ENCODE measurements at regions not wholly inside any gene's neighbourhood (a gene's known extent, or its start where the extent isn't known, plus 50 kb on each side); places are given as distances from the start of the nearest gene placed in this dataset.

GRCh38 chr2:729376-729861 is 52.2 kb upstream of the TMEM18 start:
- H3K27ac ChIP-seq (ENCODE audit: low read depth, low read length) = no peak overlapping the region
- H3K4me1 Mint-ChIP-seq = no peaks in the 10 kb centered on the region
- WGBS, 2 experiments (ENCODE audit: insufficient coverage in 1 of 2, insufficient read length in 1 of 2) = 27 to 34% methylated on average over 9 to 10 of the region's 10 CpGs
- TF ChIP-seq CTCF (conservative IDR thresholded peaks at IDR 0.05) = no peak
- DNase-seq = no peak
- H3K9ac ChIP-seq (ENCODE audit: extremely low read depth, low read length, poor library complexity, severe bottlenecking) = no peak overlapping the region
- H3K4me1 ChIP-seq (ENCODE audit: control insufficient read depth, insufficient read depth, low read length) = no peaks in the 10 kb centered on the region
- H3K4me3 ChIP-seq (ENCODE audit: low read length) = no peak overlapping the region
- peaks cover 1% of the 10 kb centered on the region for H3K9me3 Mint-ChIP-seq
- H3K36me3 Mint-ChIP-seq (ENCODE audit: low read depth) = no peaks in the 10 kb centered on the region
- no peaks in the 10 kb centered on the region for H3K9me3 ChIP-seq (ENCODE audit: control insufficient read depth, low read length)
- no peaks in the 10 kb centered on the region for H3K36me3 ChIP-seq (ENCODE audit: control insufficient read depth, insufficient read depth, low read length)
- H3K27me3 ChIP-seq (ENCODE audit: control insufficient read depth, insufficient read depth, low read length, poor library complexity, severe bottlenecking) = no peaks in the 10 kb centered on the region
- no peak overlapping the region for H3K4me3 Mint-ChIP-seq
- peak overlapping the region; percentile 83 for H3K27ac Mint-ChIP-seq
- peaks cover 3% of the 10 kb centered on the region for H3K27me3 Mint-ChIP-seq (ENCODE audit: insufficient read depth)

DNA sequence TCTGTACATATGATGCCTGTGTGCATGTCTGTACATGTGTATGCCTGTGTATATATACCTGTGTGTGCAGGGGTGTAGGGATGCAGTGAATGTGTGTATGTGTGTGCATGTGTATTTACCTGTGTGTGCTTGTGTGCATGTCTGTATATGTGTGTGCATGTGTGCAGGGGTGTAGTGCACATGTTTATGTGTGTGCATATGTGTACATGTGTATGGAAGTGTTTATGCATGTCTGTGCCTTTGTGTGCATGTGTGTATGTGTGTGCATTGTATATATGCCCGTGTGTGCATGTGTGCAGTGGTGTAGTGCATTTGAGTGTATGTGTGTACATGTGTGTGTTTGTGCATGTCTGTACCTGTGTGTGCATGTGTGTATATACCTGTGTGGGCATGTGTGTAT is 51.0 kb upstream of the TMEM18 start:
- H3K9me3 Mint-ChIP-seq = peaks cover 1% of the 10 kb centered on the region
- Histone ChIP-seq H3K4me1 (ENCODE audit: control insufficient read depth, insufficient read depth, low read length) (no peaks in the 10 kb centered on the region), H3K4me3 (ENCODE audit: low read length) (no peak overlapping the region), H3K36me3 (ENCODE audit: control insufficient read depth, insufficient read depth, low read length) (no peaks in the 10 kb centered on the region), H3K9ac (ENCODE audit: extremely low read depth, low read length, poor library complexity, severe bottlenecking) (no peak overlapping the region), H3K27me3 (ENCODE audit: control insufficient read depth, insufficient read depth, low read length, poor library complexity, severe bottlenecking) (no peaks in the 10 kb centered on the region), H3K27ac (ENCODE audit: low read depth, low read length) (no peak overlapping the region), H3K9me3 (ENCODE audit: control insufficient read depth, low read length) (no peaks in the 10 kb centered on the region)
- H3K4me3 Mint-ChIP-seq = no peak overlapping the region
- no peak overlapping the region for H3K27ac Mint-ChIP-seq
- peaks cover 2% of the 10 kb centered on the region for H3K27me3 Mint-ChIP-seq (ENCODE audit: insufficient read depth)
- no peaks in the 10 kb centered on the region for H3K4me1 Mint-ChIP-seq
- no peaks in the 10 kb centered on the region for H3K36me3 Mint-ChIP-seq (ENCODE audit: low read depth)
- DNase-seq = no peak
- no peak for TF ChIP-seq CTCF (conservative IDR thresholded peaks at IDR 0.05)
- 87% methylated on average over 1 of the region's 1 CpG; no CpG with 5 or more reads in 1 of the 2 experiments for WGBS, 2 experiments (ENCODE audit: insufficient coverage in 1 of 2, insufficient read length in 1 of 2)

DNA sequence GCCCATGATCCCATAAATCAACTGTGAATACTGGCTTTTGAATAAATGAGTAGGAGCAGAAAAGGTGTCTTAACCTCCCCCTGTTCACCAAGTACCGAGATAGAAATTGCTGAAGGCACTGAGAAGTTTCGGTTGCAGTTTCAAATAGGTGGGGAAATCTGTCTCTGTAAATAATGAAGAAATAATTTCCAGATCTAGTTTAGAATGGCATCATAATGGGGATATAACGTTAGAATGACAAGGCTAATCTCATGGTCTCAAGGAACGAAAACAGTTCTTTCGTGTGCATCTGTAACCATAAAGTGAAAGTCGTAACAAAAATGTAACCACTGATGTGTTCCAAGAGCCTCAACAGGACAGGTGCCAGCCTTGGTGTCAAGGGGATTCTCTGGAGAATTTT is 49.9 kb upstream of the TMEM18 start:
- no peaks in the 10 kb centered on the region for H3K9me3 ChIP-seq (ENCODE audit: control insufficient read depth, low read length)
- Mint-ChIP-seq H3K27me3 (ENCODE audit: insufficient read depth) (peaks cover 2% of the 10 kb centered on the region), H3K9me3 (peaks cover 1% of the 10 kb centered on the region), H3K4me3 (no peak overlapping the region), H3K36me3 (ENCODE audit: low read depth) (no peaks in the 10 kb centered on the region), H3K27ac (no peak overlapping the region), H3K4me1 (no peaks in the 10 kb centered on the region)
- no peak for TF ChIP-seq CTCF (conservative IDR thresholded peaks at IDR 0.05)
- no peak overlapping the region for H3K27ac ChIP-seq (ENCODE audit: low read depth, low read length)
- no peaks in the 10 kb centered on the region for H3K36me3 ChIP-seq (ENCODE audit: control insufficient read depth, insufficient read depth, low read length)
- H3K4me1 ChIP-seq (ENCODE audit: control insufficient read depth, insufficient read depth, low read length) = no peaks in the 10 kb centered on the region
- no peak for DNase-seq
- no peak overlapping the region for H3K9ac ChIP-seq (ENCODE audit: extremely low read depth, low read length, poor library complexity, severe bottlenecking)
- no peak overlapping the region for H3K4me3 ChIP-seq (ENCODE audit: low read length)
- WGBS, 2 experiments (ENCODE audit: insufficient coverage in 1 of 2, insufficient read length in 1 of 2) = 92% methylated on average over 5 to 6 of the region's 6 CpGs
- no peaks in the 10 kb centered on the region for H3K27me3 ChIP-seq (ENCODE audit: control insufficient read depth, insufficient read depth, low read length, poor library complexity, severe bottlenecking)

Data from endodermal cell (in vitro differentiated cells).